CD4-positive, alpha-beta T cell (primary cell): ENCODE measurements at regions not wholly inside any gene's neighbourhood (a gene's known extent, or its start where the extent isn't known, plus 50 kb on each side); places are given as distances from the start of the nearest gene placed in this dataset.

ENCODE experiments used
- ATAC-seq: fragments of 200-7000 bp; cut with Tn5 transposase; one replicate; pipeline ENCODE4 v1.10.0; 2022; ENCODE audit warnings: mild to moderate bottlenecking; ENCODE audit not compliant: poor library complexity
- CTCF ChIA-PET: fragments of 350-600 bp; sonication (Branson Sonifier 250); formaldehyde crosslinking; loops from one replicate; lab custom pipeline; 2021; ENCODE audit warnings: antibody characterized with exemption, inconsistent platforms; lab: Charles Lee
- POLR2A ChIA-PET: fragments of 350-600 bp; sonication (Branson Sonifier 250); formaldehyde crosslinking; loops from one replicate; lab custom pipeline; 2021; ENCODE audit warnings: antibody characterized with exemption, inconsistent platforms; lab: Charles Lee
- DNase-seq, 14 experiments: peaks; one replicate each; pipeline ENCODE4 v3.0.0-alpha.2; 2013 to 2020; ENCODE audit warnings: mixed read lengths in 2 of 14
- H3K27ac ChIP-seq, 2 donors: one replicate each; pipeline versions ENCODE4 v1.5.1 to v1.7.0; 2013; ENCODE audit warnings: low read length in 2 of 2, low read depth in 1 of 2, mild to moderate bottlenecking in 1 of 2
- H3K27me3 ChIP-seq, 2 experiments: 1 replicate in 1 of 2; 2 replicates in 1 of 2; pipeline versions ENCODE4 v1.6.1 to v1.7.0; 2013; ENCODE audit warnings: low read length in 2 of 2, control low read depth in 1 of 2, mild to moderate bottlenecking in 1 of 2, moderate library complexity in 1 of 2; ENCODE audit not compliant: insufficient read depth in 2 of 2, control insufficient read depth in 1 of 2
- H3K36me3 ChIP-seq: one replicate; pipeline ENCODE4 v1.6.1; 2013; ENCODE audit warnings: low read length, control low read depth; ENCODE audit not compliant: insufficient read depth
- H3K4me1 ChIP-seq: one replicate; pipeline ENCODE4 v1.6.1; 2013; ENCODE audit warnings: low read length, control low read depth; ENCODE audit not compliant: insufficient read depth
- H3K4me3 ChIP-seq: one replicate; pipeline ENCODE4 v1.5.1; 2013; ENCODE audit warnings: mild to moderate bottlenecking, low read length, moderate library complexity
- H3K9me3 ChIP-seq, 2 experiments: 1 replicate in 1 of 2; 2 replicates in 1 of 2; pipeline versions ENCODE4 v1.6.1 to v1.7.0; 2013; ENCODE audit warnings: low read length in 2 of 2, mild to moderate bottlenecking in 2 of 2, control low read depth in 1 of 2, moderate library complexity in 1 of 2; ENCODE audit not compliant: control insufficient read depth in 1 of 2, insufficient read depth in 1 of 2
- H3K27ac Mint-ChIP-seq: one replicate; pipeline ENCODE4 v1.8.0; 2020; ENCODE audit warnings: mixed read lengths
- H3K27me3 Mint-ChIP-seq: one replicate; pipeline ENCODE4 v1.8.0; 2021; ENCODE audit warnings: mixed read lengths
- H3K36me3 Mint-ChIP-seq: one replicate; pipeline ENCODE4 v1.8.0; 2021; ENCODE audit warnings: low read depth, mixed read lengths
- H3K4me1 Mint-ChIP-seq: one replicate; pipeline ENCODE4 v1.8.0; 2021; ENCODE audit warnings: low read depth, mixed read lengths
- H3K4me3 Mint-ChIP-seq: one replicate; pipeline ENCODE4 v1.8.0; 2020; ENCODE audit warnings: mild to moderate bottlenecking, mixed read lengths
- H3K9me3 Mint-ChIP-seq: one replicate; pipeline ENCODE4 v1.8.0; 2020; ENCODE audit warnings: mixed read lengths
- intact Hi-C, 2 experiments: fragments of 100-400 bp; cut with DNase I in 1 of 2; cut with micrococcal nuclease in 1 of 2; formaldehyde crosslinking; loops; one replicate each; pipeline versions ENCODE4 v1.15.1 to v1.9.0; 2023 to 2025; cut with DNase I, micrococcal nuclease
- TF ChIP-seq, protein P1 (sequence below): fragments of 200-600 bp; IDR thresholded peaks from one replicate; pipeline ENCODE4 v1.8.0; 2022; ENCODE audit warnings: antibody characterized with exemption, mild to moderate bottlenecking

DNA sequence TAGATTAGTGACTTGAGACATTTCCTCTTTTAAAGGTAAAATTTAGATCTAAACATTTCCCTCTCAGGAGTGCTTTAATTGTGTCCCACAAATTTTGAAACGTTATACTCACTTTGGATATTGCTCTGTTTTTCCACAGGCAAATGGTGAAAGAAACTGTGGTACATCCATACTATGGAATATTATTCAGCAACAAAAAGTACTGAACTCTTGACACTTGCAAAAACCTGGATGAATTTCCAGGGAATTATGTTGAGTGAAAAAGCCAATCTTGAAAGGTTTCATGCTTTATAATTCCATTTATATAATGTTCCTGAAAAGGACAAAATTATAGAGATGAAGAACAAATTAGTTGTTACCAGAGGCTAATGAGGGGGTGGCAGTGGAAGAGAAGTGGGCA lies 153.3 kb upstream of the SVIL start:
- intact Hi-C loops = no loop called here
- TF ChIP-seq, protein P1, sequence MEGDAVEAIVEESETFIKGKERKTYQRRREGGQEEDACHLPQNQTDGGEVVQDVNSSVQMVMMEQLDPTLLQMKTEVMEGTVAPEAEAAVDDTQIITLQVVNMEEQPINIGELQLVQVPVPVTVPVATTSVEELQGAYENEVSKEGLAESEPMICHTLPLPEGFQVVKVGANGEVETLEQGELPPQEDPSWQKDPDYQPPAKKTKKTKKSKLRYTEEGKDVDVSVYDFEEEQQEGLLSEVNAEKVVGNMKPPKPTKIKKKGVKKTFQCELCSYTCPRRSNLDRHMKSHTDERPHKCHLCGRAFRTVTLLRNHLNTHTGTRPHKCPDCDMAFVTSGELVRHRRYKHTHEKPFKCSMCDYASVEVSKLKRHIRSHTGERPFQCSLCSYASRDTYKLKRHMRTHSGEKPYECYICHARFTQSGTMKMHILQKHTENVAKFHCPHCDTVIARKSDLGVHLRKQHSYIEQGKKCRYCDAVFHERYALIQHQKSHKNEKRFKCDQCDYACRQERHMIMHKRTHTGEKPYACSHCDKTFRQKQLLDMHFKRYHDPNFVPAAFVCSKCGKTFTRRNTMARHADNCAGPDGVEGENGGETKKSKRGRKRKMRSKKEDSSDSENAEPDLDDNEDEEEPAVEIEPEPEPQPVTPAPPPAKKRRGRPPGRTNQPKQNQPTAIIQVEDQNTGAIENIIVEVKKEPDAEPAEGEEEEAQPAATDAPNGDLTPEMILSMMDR = no peak
- Histone ChIP-seq H3K4me3 (no peak overlapping the region), H3K36me3 (no peaks in the 10 kb centered on the region), H3K4me1 (no peaks in the 10 kb centered on the region), H3K9me3 (peaks cover 0 to 7% of the 10 kb centered on the region in 2 experiments), H3K27me3 (peaks cover 0 to 5% of the 10 kb centered on the region in 2 experiments), H3K27ac (no peak overlapping the region)
- no peak for DNase-seq
- no peak overlapping the region for H3K27ac Mint-ChIP-seq
- ATAC-seq = no peak
- H3K27me3 Mint-ChIP-seq = peaks cover 4% of the 10 kb centered on the region
- ChIA-PET POLR2A (no interaction called here), CTCF (no interaction called here)
- no peaks in the 10 kb centered on the region for H3K36me3 Mint-ChIP-seq
- H3K4me3 Mint-ChIP-seq = no peak overlapping the region
- peaks cover 4% of the 10 kb centered on the region for H3K9me3 Mint-ChIP-seq
- no peaks in the 10 kb centered on the region for H3K4me1 Mint-ChIP-seq

DNA sequence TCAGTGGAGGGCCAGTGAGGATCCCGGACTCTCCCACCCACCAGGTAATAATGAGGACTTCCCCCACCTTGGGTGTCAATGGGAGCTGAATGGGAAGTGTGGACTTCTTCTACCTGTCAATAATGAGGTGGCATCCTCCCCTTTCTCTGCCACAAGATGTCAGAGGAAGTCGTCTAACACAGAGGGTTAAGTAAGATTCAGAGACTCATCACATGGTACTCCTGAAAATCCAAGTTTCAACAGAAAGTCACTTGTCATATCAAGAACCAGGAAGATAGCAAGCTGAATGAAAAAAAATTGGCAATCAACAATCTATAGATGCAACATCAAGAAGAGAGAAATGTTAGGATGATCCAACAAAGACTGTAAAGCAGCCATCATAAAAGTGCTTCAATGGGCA lies 150.9 kb upstream of the SVIL start:
- no peaks in the 10 kb centered on the region for H3K36me3 ChIP-seq
- H3K9me3 ChIP-seq = peaks cover 0 to 7% of the 10 kb centered on the region in 2 experiments
- ChIA-PET CTCF (no interaction called here), POLR2A (no interaction called here)
- H3K4me1 ChIP-seq = no peaks in the 10 kb centered on the region
- peaks cover 17% of the 10 kb centered on the region for H3K27me3 Mint-ChIP-seq
- H3K27me3 ChIP-seq = peaks cover 3 to 5% of the 10 kb centered on the region in 2 experiments
- no peaks in the 10 kb centered on the region for H3K4me1 Mint-ChIP-seq
- no peak overlapping the region for H3K4me3 ChIP-seq
- peaks cover 4% of the 10 kb centered on the region for H3K9me3 Mint-ChIP-seq
- no peak overlapping the region for H3K27ac Mint-ChIP-seq
- intact Hi-C loops = no loop called here
- H3K4me3 Mint-ChIP-seq = no peak overlapping the region
- H3K27ac ChIP-seq = no peak overlapping the region
- TF ChIP-seq, protein P1 = no peak
- H3K36me3 Mint-ChIP-seq = no peaks in the 10 kb centered on the region
- ATAC-seq (no peak), DNase-seq (no peak)

DNA sequence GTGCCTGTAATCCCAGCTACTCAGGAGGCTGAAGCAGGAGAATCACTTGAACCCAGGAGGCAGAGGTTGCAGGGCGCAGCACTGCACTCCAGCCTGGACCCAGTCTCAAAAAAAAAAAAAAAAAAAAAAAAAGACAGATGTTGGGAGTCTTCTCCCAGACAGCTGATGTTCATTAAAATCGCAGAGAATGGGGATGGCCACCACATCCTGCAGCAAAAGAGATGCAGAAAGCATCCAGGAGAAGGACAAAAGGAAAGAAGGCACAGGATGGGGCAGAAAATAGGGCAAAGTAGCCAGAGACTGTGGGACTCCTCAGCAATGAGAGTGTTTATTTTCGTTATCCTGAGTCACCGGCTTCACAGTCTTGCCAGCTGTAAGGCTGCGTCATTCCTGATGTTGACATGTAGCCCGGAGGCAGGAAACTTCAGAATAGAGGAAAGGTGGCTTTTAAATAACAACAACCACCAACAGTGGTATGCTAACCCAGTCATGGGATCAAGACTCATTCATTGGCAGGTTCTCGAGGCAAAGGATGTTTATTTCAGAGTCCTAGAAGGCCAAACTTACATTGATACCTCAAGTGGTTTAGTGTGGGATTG lies 149.5 kb upstream of the SVIL start:
- ATAC-seq = no peak
- peaks cover 22% of the 10 kb centered on the region for H3K27me3 Mint-ChIP-seq
- intact Hi-C loops = no loop called here
- H3K27ac Mint-ChIP-seq = no peak overlapping the region
- ChIA-PET POLR2A (no interaction called here), CTCF (interaction anchor here (0.6 kb wide), 1 partner anchor 29 kb away, joined by 3 read pairs; no protein-coding TSS in a partner anchor)
- no peak for DNase-seq
- H3K4me3 Mint-ChIP-seq = no peak overlapping the region
- no peaks in the 10 kb centered on the region for H3K4me1 Mint-ChIP-seq
- H3K27ac ChIP-seq = no peak overlapping the region
- no peaks in the 10 kb centered on the region for H3K4me1 ChIP-seq
- H3K36me3 Mint-ChIP-seq = no peaks in the 10 kb centered on the region
- no peak overlapping the region for H3K4me3 ChIP-seq
- TF ChIP-seq, protein P1 = no peak
- peaks cover 3 to 5% of the 10 kb centered on the region in 2 experiments for H3K27me3 ChIP-seq
- no peaks in the 10 kb centered on the region for H3K36me3 ChIP-seq
- peaks cover 0 to 7% of the 10 kb centered on the region in 2 experiments for H3K9me3 ChIP-seq
- H3K9me3 Mint-ChIP-seq = peaks cover 4% of the 10 kb centered on the region
